Heart left ventricle (tissue), 16 donors: ENCODE measurements at regions not wholly inside any gene's neighbourhood (a gene's known extent, or its start where the extent isn't known, plus 50 kb on each side); places are given as distances from the start of the nearest gene placed in this dataset.
A peak's percentile ranks its signal among the peaks of the same experiment; 100 is the strongest.
"Not testable (repeated sequence)": the region's sequence is repeated elsewhere in the genome, so short reads cannot be mapped to it uniquely, and the experiment has no call there.

Experiments used
- ATAC-seq, 4 donors: fragments of 200-7000 bp; cut with Tn5 transposase; one replicate each; pipeline ENCODE4 v1.9.1; 2020 to 2022; ENCODE audit warnings: moderate library complexity in 4 of 4, mild to moderate bottlenecking in 3 of 4, moderate number of reproducible peaks in 1 of 4
- DNase-seq, 5 donors: peaks; one replicate each; pipeline ENCODE4 v3.0.0-alpha.2; 2020
- H3K27ac ChIP-seq, 12 donors: fragments of 200-600 bp; sonication (generic) in 4 of 12; one replicate each; pipeline versions ENCODE4 v1.5.0 to v1.8.0; 2016 to 2022; ENCODE audit warnings: mild to moderate bottlenecking in 2 of 12
- H3K27me3 ChIP-seq, 9 donors: fragments of 200-600 bp; sonication (generic) in 2 of 9; one replicate each; pipeline versions ENCODE4 v1.5.1 to v1.8.0; 2016 to 2022; ENCODE audit warnings: mild to moderate bottlenecking in 3 of 9
- H3K36me3 ChIP-seq, 9 donors: fragments of 200-600 bp; sonication (generic) in 2 of 9; one replicate each; pipeline versions ENCODE4 v1.5.0 to v1.8.0; 2018 to 2022; ENCODE audit warnings: mild to moderate bottlenecking in 2 of 9
- H3K4me1 ChIP-seq, 12 donors: fragments of 200-600 bp; sonication (generic) in 4 of 12; one replicate each; pipeline versions ENCODE4 v1.5.0 to v1.8.0; 2016 to 2022; ENCODE audit warnings: mild to moderate bottlenecking in 3 of 12
- H3K4me3 ChIP-seq, 12 donors: fragments of 200-600 bp; sonication (generic) in 4 of 12; one replicate each; pipeline versions ENCODE4 v1.5.0 to v1.8.0; 2017 to 2022; ENCODE audit warnings: mild to moderate bottlenecking in 9 of 12, moderate library complexity in 4 of 12
- H3K9me3 ChIP-seq, 12 donors: fragments of 200-600 bp; sonication (generic) in 4 of 12; one replicate each; pipeline versions ENCODE4 v1.5.0 to v1.8.0; 2016 to 2022; ENCODE audit warnings: mild to moderate bottlenecking in 1 of 12
- POLR2A ChIP-seq, 2 donors: fragments of 450-650 bp; IDR thresholded peaks; one replicate each; pipeline ENCODE4 v1.6.1; 2017; ENCODE audit warnings: antibody characterized with exemption in 2 of 2, mild to moderate bottlenecking in 2 of 2, moderate library complexity in 2 of 2
- WGBS, 4 donors: extraction: QIAGEN DNeasy Blood & Tissue Kit in 2 of 4; methylation state at CpG; one replicate each; pipeline versions ENCODE4 v1.1.5 to v1.1.7; 2013 to 2018; 5-methylcytosine and 5-hydroxymethylcytosine counted together
- intact Hi-C, 10 donors: fragments of 100-400 bp; cut with DNase I; formaldehyde crosslinking; loops; one replicate each; pipeline versions ENCODE4 v1.11.1 to v1.14.2; 2022
- TF ChIP-seq, protein P1 (sequence below), 12 donors: fragments of 200-600 bp; sonication (generic) in 4 of 12; IDR thresholded peaks; one replicate each; pipeline versions ENCODE4 v1.5.0 to v1.8.0; 2018 to 2022; ENCODE audit warnings: antibody characterized with exemption in 12 of 12, mild to moderate bottlenecking in 5 of 12
- donor health status: ischemic (EF 13 %, LVEDD 7.1; RV severe dilation, severe dysfunction).
- donor health status: healthy with polysubstance abuse.
- donor health status: DM: no; HTN: yes; CAD: no.
- donor health status: DM: no; HTN: no; CAD: no.
- donor health status: ischemic (EF 25% LVEDD 6.9; RV normal size, moderate dysfunction).
- donor health status: ischemic (EF 25% LVEDD 5.7; RV mildly dilated, moderate dysfunction).
- donor health status: healthy.
- donor health status: DM: yes; HTN: yes; CAD: no.
- donor health status: ischemic (EF 35%, LVEDD 5.7; RV mildly dilated, moderate dysfunction).
- donor health status: nonischemic (EF 11% LVEDD 7.7; RV severe dilation, severe dysfunction).
- donor health status: DM: yes; HTN: yes; CAD: no.
- donor health status: PGD.
- donor health status: ischemic (EF 29% LVEDD 5.4; RV normal size, mild dysfunction).
- donor health status: nonischemic (EF 23%, LVEDD 6.1; RV moderate dilation, normal function).

- DNase-seq, result no peak
- peak in 1 of 4 donors; percentile 36 for ATAC-seq
- peaks cover 0 to 10% (median 0%) of the 10 kb centered on the region in 12 donors for H3K9me3 ChIP-seq
- intact Hi-C loops, result loop anchor here in 1 of 10 donors (5.0 kb wide), 1 partner anchor 45 kb away; no protein-coding TSS in a partner anchor
- H3K27ac ChIP-seq, result no peak overlapping the region
- H3K36me3 ChIP-seq, result no peaks in the 10 kb centered on the region
- H3K27me3 ChIP-seq, result no peaks in the 10 kb centered on the region
- TF ChIP-seq, protein P1, sequence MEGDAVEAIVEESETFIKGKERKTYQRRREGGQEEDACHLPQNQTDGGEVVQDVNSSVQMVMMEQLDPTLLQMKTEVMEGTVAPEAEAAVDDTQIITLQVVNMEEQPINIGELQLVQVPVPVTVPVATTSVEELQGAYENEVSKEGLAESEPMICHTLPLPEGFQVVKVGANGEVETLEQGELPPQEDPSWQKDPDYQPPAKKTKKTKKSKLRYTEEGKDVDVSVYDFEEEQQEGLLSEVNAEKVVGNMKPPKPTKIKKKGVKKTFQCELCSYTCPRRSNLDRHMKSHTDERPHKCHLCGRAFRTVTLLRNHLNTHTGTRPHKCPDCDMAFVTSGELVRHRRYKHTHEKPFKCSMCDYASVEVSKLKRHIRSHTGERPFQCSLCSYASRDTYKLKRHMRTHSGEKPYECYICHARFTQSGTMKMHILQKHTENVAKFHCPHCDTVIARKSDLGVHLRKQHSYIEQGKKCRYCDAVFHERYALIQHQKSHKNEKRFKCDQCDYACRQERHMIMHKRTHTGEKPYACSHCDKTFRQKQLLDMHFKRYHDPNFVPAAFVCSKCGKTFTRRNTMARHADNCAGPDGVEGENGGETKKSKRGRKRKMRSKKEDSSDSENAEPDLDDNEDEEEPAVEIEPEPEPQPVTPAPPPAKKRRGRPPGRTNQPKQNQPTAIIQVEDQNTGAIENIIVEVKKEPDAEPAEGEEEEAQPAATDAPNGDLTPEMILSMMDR (IDR thresholded peaks at IDR 0.05), result no peak
- no peak for TF ChIP-seq POLR2A (IDR thresholded peaks at IDR 0.05)
- H3K4me3 ChIP-seq, result no peak overlapping the region
- 68 to 75% (median 73%) methylated on average over 4 of the region's 4 CpGs for WGBS, 4 donors
- peaks cover 0 to 8% (median 0%) of the 10 kb centered on the region in 12 donors for H3K4me1 ChIP-seq
These were observed 81.6 kb upstream of the KCNE2 start for GRCh38 chr21:34282223-34282622.

DNA sequence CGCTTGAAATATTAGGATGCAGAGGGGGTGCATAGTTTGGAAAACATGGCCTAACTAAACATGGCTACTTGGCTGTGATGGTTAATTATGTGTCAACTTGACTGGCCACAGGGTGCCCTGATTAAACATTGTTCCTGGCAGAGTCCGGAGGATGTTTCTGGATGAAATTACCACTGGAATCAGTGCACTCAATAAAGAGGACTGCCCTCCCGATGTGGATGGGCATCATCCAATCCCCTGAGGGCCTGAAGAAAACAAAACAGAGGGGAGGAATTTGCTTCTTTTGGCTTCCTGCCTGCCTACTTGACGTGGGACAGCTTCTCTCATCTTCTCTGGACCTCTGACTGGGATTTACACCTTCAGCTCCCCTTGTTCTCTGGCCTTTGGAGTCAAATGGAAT, 79.1 kb upstream of the KCNE2 start:
- TF ChIP-seq POLR2A (IDR thresholded peaks at IDR 0.05), result no peak
- TF ChIP-seq, protein P1 (IDR thresholded peaks at IDR 0.05), result no peak
- 65 to 86% (median 78%) methylated on average over 4 of the region's 4 CpGs for WGBS, 4 donors
- H3K36me3 ChIP-seq, result no peaks in the 10 kb centered on the region
- ATAC-seq (no peak), DNase-seq (no peak)
- H3K27me3 ChIP-seq, result no peaks in the 10 kb centered on the region
- intact Hi-C loops, result loop anchor here in 1 of 10 donors (5.0 kb wide), 1 partner anchor 43 kb away; no protein-coding TSS in a partner anchor
- peaks cover 0 to 8% (median 0%) of the 10 kb centered on the region in 12 donors for H3K4me1 ChIP-seq
- H3K27ac ChIP-seq, result no peak overlapping the region
- H3K9me3 ChIP-seq, result peaks cover 0 to 21% (median 6%) of the 10 kb centered on the region in 12 donors
- no peak overlapping the region for H3K4me3 ChIP-seq

DNA sequence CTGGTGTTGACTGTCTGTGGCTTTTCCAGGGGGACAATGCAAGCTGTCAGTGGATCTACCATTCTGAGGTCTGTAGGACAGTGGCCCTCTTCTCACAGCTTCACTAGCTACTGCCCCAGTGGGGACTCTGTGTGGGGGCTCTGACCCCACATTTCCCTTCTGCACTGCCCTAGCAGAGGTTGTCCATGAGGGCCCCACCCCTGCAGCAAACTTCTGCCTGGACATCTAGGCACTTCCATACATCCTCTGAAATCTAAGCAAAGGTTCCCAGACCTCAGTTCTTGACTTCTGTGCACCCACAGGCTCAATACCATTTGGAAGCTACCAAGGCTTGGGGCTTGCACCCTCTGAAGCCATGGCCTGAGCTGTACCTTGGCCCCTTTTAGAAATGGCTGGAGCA, 75.8 kb upstream of the KCNE2 start:
- DNase-seq, H3K27ac ChIP-seq, H3K4me1 ChIP-seq, H3K4me3 ChIP-seq, ATAC-seq, intact Hi-C loops, H3K36me3 ChIP-seq, H3K27me3 ChIP-seq: not testable (repeated sequence)
- peaks cover 0 to 21% (median 6%) of the 10 kb centered on the region in 12 donors for H3K9me3 ChIP-seq

GRCh38 chr21:34289856-34290255, 74.0 kb upstream of the KCNE2 start:
- DNase-seq (no peak), ATAC-seq (no peak)
- Histone ChIP-seq H3K27ac (no peak overlapping the region), H3K4me3 (no peak overlapping the region), H3K27me3 (no peaks in the 10 kb centered on the region), H3K4me1 (no peaks in the 10 kb centered on the region), H3K9me3 (peaks cover 0 to 21% (median 6%) of the 10 kb centered on the region in 12 donors), H3K36me3 (no peaks in the 10 kb centered on the region)
- WGBS, 4 donors, result 85 to 100% (median 95%) methylated on average over 1 of the region's 1 CpG
- TF ChIP-seq, protein P1 (IDR thresholded peaks at IDR 0.05), result no peak
- intact Hi-C loops, result no loop called here

GRCh38 chr21:34296878-34297277, 66.9 kb upstream of the KCNE2 start:
- peaks cover 0 to 7% (median 0%) of the 10 kb centered on the region in 12 donors for H3K9me3 ChIP-seq
- 74 to 91% (median 78%) methylated on average over 2 of the region's 2 CpGs for WGBS, 4 donors
- no peak overlapping the region for H3K27ac ChIP-seq
- DNase-seq (no peak), ATAC-seq (peak in 3 of 4 donors; percentile 36 to 53 (median 36))
- H3K4me1 ChIP-seq, result peaks cover 0 to 14% (median 0%) of the 10 kb centered on the region in 12 donors
- no peaks in the 10 kb centered on the region for H3K36me3 ChIP-seq
- TF ChIP-seq, protein P1 (IDR thresholded peaks at IDR 0.05), result no peak
- no peak for TF ChIP-seq POLR2A (IDR thresholded peaks at IDR 0.05)
- no peaks in the 10 kb centered on the region for H3K27me3 ChIP-seq
- H3K4me3 ChIP-seq, result no peak overlapping the region
- intact Hi-C loops, result loop anchor here in 1 of 10 donors (5.0 kb wide), 1 partner anchor 50 kb away; no protein-coding TSS in a partner anchor
